ENCODE measurements at regions not wholly inside any gene's neighbourhood (a gene's known extent, or its start where the extent isn't known, plus 50 kb on each side); places are given as distances from the start of the nearest gene placed in this dataset.
A peak's percentile ranks its signal among the peaks of the same experiment; 100 is the strongest.

DNA sequence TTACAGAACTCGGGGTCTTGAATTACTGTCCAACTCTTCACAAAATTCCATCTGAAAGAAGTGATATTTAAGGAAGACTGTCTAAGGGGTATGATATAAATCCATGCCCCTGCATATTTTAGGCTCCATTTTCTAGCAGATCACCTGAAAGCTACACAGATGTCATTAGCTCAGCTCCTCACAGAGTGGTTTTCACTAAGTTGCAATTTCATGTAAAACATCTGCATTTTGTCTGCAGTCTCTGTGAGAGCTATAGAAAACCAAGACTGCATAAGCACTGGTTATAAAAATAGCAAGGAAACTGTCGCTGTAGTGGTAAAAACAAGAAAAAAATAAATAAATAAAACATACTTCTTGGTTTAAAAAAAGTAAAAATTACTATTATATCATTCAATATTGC is 103.4 kb downstream of the RPL27A start:
- Histone ChIP-seq H3K27me3 (ENCODE audit: control insufficient read depth in 3 of 3, insufficient read depth in 3 of 3, low read length in 2 of 3) (no peaks in the 10 kb centered on the region), H3K27ac (ENCODE audit: low read depth in 1 of 2, low read length in 1 of 2) (no peak overlapping the region), H3K9me3 (ENCODE audit: control insufficient read depth in 4 of 4, insufficient read depth in 3 of 4, low read length in 3 of 4) (no peaks in the 10 kb centered on the region), H3K9ac (ENCODE audit: insufficient read depth in 1 of 2, low read length in 2 of 2) (no peak overlapping the region), H3K4me3 (no peak overlapping the region), H3K36me3 (ENCODE audit: control insufficient read depth in 4 of 4, insufficient read depth in 4 of 4, low read length in 4 of 4) (peaks cover 0 to 3% (median 0%) of the 10 kb centered on the region in 4 donors), H3K4me1 (ENCODE audit: control insufficient read depth in 5 of 5, insufficient read depth in 5 of 5, low read length in 5 of 5) (peaks cover 0 to 25% (median 11%) of the 10 kb centered on the region in 5 donors)
- 90 to 92% methylated on average over 2 of the region's 2 CpGs for WGBS, 2 donors
- TF ChIP-seq, protein P1, sequence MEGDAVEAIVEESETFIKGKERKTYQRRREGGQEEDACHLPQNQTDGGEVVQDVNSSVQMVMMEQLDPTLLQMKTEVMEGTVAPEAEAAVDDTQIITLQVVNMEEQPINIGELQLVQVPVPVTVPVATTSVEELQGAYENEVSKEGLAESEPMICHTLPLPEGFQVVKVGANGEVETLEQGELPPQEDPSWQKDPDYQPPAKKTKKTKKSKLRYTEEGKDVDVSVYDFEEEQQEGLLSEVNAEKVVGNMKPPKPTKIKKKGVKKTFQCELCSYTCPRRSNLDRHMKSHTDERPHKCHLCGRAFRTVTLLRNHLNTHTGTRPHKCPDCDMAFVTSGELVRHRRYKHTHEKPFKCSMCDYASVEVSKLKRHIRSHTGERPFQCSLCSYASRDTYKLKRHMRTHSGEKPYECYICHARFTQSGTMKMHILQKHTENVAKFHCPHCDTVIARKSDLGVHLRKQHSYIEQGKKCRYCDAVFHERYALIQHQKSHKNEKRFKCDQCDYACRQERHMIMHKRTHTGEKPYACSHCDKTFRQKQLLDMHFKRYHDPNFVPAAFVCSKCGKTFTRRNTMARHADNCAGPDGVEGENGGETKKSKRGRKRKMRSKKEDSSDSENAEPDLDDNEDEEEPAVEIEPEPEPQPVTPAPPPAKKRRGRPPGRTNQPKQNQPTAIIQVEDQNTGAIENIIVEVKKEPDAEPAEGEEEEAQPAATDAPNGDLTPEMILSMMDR (IDR thresholded peaks at IDR 0.05; ENCODE audit: control extremely low read depth, extremely low read depth), result no peak
- ATAC-seq (ENCODE audit: insufficient read depth, low FRiP score) (no peak), DNase-seq (no peak)

DNA sequence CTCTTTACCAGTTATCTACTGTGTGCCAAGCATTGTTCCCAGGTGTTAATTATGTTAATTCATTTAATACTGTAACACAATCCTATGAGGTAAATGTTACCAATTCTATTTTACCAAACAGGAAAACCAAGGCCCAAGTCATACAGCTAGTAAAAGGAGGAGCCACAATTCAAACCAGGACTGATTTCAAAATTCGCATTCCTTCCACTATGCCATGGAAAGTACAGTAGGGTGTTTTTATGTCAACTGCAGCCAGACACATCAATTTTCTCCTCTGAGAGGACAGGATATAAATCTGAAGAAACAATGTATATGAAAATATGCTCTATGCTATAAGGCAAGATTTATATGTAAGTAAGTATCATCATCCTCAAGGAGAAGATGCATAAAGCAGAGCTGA is 104.3 kb downstream of the RPL27A start:
- ATAC-seq (ENCODE audit: insufficient read depth, low FRiP score) (no peak), DNase-seq (peak in 1 of 3 donors; percentile 54)
- H3K27me3 ChIP-seq (ENCODE audit: control insufficient read depth in 3 of 3, insufficient read depth in 3 of 3, low read length in 2 of 3), result no peaks in the 10 kb centered on the region
- no peaks in the 10 kb centered on the region for H3K9me3 ChIP-seq (ENCODE audit: control insufficient read depth in 4 of 4, insufficient read depth in 3 of 4, low read length in 3 of 4)
- H3K4me3 ChIP-seq, result no peak overlapping the region
- 80 to 82% methylated on average over 1 of the region's 1 CpG for WGBS, 2 donors
- H3K9ac ChIP-seq (ENCODE audit: insufficient read depth in 1 of 2, low read length in 2 of 2), result no peak overlapping the region
- no peak overlapping the region for H3K27ac ChIP-seq (ENCODE audit: low read depth in 1 of 2, low read length in 1 of 2)
- peaks cover 0 to 3% (median 0%) of the 10 kb centered on the region in 4 donors for H3K36me3 ChIP-seq (ENCODE audit: control insufficient read depth in 4 of 4, insufficient read depth in 4 of 4, low read length in 4 of 4)
- TF ChIP-seq, protein P1 (IDR thresholded peaks at IDR 0.05; ENCODE audit: control extremely low read depth, extremely low read depth), result no peak
- peaks cover 0 to 23% (median 11%) of the 10 kb centered on the region in 5 donors for H3K4me1 ChIP-seq (ENCODE audit: control insufficient read depth in 5 of 5, insufficient read depth in 5 of 5, low read length in 5 of 5)

DNA sequence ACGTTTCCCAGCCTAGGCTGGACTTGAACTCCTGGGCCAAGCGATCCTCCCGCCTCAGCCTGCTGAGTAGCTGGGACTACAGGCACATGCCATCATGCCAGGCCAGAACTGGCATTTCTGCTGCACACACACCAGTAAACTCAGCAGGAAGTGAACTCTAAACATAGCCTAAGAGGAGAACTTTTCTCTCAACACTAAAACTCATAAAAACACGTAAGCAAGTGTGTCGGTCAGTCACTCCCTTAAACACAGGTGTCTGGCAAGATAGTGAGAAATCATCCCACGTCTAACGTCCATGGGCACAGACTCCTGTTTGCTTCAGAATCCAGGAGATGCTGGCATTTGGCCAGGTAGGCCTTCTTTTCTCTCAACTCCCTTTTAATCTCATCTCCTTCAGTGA is 104.8 kb downstream of the RPL27A start:
- TF ChIP-seq, protein P1 (IDR thresholded peaks at IDR 0.05; ENCODE audit: control extremely low read depth, extremely low read depth), result no peak
- no peaks in the 10 kb centered on the region for H3K27me3 ChIP-seq (ENCODE audit: control insufficient read depth in 3 of 3, insufficient read depth in 3 of 3, low read length in 2 of 3)
- H3K9ac ChIP-seq (ENCODE audit: insufficient read depth in 1 of 2, low read length in 2 of 2), result no peak overlapping the region
- peaks cover 0 to 3% (median 0%) of the 10 kb centered on the region in 4 donors for H3K36me3 ChIP-seq (ENCODE audit: control insufficient read depth in 4 of 4, insufficient read depth in 4 of 4, low read length in 4 of 4)
- no peak overlapping the region for H3K4me3 ChIP-seq
- DNase-seq (no peak), ATAC-seq (ENCODE audit: insufficient read depth, low FRiP score) (no peak)
- H3K4me1 ChIP-seq (ENCODE audit: control insufficient read depth in 5 of 5, insufficient read depth in 5 of 5, low read length in 5 of 5), result peaks cover 0 to 23% (median 11%) of the 10 kb centered on the region in 5 donors
- WGBS, 2 donors, result 51 to 68% methylated on average over 7 of the region's 7 CpGs
- no peaks in the 10 kb centered on the region for H3K9me3 ChIP-seq (ENCODE audit: control insufficient read depth in 4 of 4, insufficient read depth in 3 of 4, low read length in 3 of 4)
- peak overlapping the region in 1 of 2 donors; percentile 45 for H3K27ac ChIP-seq (ENCODE audit: low read depth in 1 of 2, low read length in 1 of 2)

DNA sequence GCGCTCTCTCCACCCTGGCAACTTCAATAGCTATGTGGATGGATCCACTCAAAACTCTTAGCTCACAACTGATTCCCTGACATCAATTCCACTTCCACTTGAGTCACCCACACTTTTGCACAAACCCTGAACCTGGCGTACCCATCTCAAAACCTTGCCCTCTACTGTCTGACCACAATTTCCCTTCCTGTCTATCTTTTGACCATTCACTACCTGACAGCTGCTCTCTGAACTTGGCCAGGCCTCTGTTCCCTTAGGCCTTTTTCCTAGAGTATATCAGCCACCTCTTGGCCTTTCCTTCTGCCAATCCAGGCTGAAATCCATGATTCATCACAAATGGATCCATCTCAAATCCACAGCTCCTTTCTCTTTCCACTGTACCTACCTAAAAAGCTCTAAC is 106.0 kb downstream of the RPL27A start:
- H3K4me1 ChIP-seq (ENCODE audit: control insufficient read depth in 5 of 5, insufficient read depth in 5 of 5, low read length in 5 of 5), result peaks cover 0 to 23% (median 17%) of the 10 kb centered on the region in 5 donors
- 68 to 87% methylated on average over 2 of the region's 2 CpGs for WGBS, 2 donors
- H3K9me3 ChIP-seq (ENCODE audit: control insufficient read depth in 4 of 4, insufficient read depth in 3 of 4, low read length in 3 of 4), result no peaks in the 10 kb centered on the region
- ATAC-seq (ENCODE audit: insufficient read depth, low FRiP score) (no peak), DNase-seq (no peak)
- H3K4me3 ChIP-seq, result no peak overlapping the region
- TF ChIP-seq, protein P1 (IDR thresholded peaks at IDR 0.05; ENCODE audit: control extremely low read depth, extremely low read depth), result no peak
- peaks cover 0 to 3% (median 0%) of the 10 kb centered on the region in 4 donors for H3K36me3 ChIP-seq (ENCODE audit: control insufficient read depth in 4 of 4, insufficient read depth in 4 of 4, low read length in 4 of 4)
- H3K27me3 ChIP-seq (ENCODE audit: control insufficient read depth in 3 of 3, insufficient read depth in 3 of 3, low read length in 2 of 3), result no peaks in the 10 kb centered on the region
- H3K27ac ChIP-seq (ENCODE audit: low read depth in 1 of 2, low read length in 1 of 2), result no peak overlapping the region
- H3K9ac ChIP-seq (ENCODE audit: insufficient read depth in 1 of 2, low read length in 2 of 2), result no peak overlapping the region
